22Rv1 (cell line): ENCODE measurements at regions not wholly inside any gene's neighbourhood (a gene's known extent, or its start where the extent isn't known, plus 50 kb on each side); places are given as distances from the start of the nearest gene placed in this dataset.

ENCODE experiments used
- H3K27ac ChIP-seq: fragments of 450-650 bp; 2 replicates; pipeline ENCODE4 v1.5.1; 2017
- CTCF ChIP-seq: fragments of 450-650 bp; IDR thresholded peaks from 2 replicates; pipeline ENCODE4 v1.5.1; 2017; ENCODE audit warnings: mild to moderate bottlenecking
- ZFX ChIP-seq: fragments of 450-650 bp; IDR thresholded peaks from 2 replicates; pipeline ENCODE4 v1.6.1; 2017; ENCODE audit warnings: antibody characterized with exemption, borderline replicate concordance

GRCh38 chr11:134768463-134768862 lies 356.4 kb upstream of the B3GAT1 start:
- H3K27ac ChIP-seq = no peak overlapping the region

GRCh38 chr11:134765565-134765964 lies 353.5 kb upstream of the B3GAT1 start:
- no peak for TF ChIP-seq ZFX
- TF ChIP-seq CTCF = no peak

More at GRCh38 chr11:134768463-134768862, 356.4 kb upstream of the B3GAT1 start:
- no peak for TF ChIP-seq CTCF
- no peak for TF ChIP-seq ZFX

GRCh38 chr11:134764966-134765365 lies 352.9 kb upstream of the B3GAT1 start:
- H3K27ac ChIP-seq = no peak overlapping the region
- TF ChIP-seq CTCF (no peak), ZFX (no peak)

More at GRCh38 chr11:134765565-134765964, 353.5 kb upstream of the B3GAT1 start:
- no peak overlapping the region for H3K27ac ChIP-seq

GRCh38 chr11:134764367-134764766 lies 352.3 kb upstream of the B3GAT1 start:
- H3K27ac ChIP-seq = no peak overlapping the region

GRCh38 chr11:134763030-134763388 lies 351.0 kb upstream of the B3GAT1 start:
- H3K27ac ChIP-seq = no peak overlapping the region; the same call in 1 of the 2 replicates
- no peak for TF ChIP-seq CTCF
- TF ChIP-seq ZFX = no peak

More at GRCh38 chr11:134764367-134764766, 352.3 kb upstream of the B3GAT1 start:
- TF ChIP-seq CTCF = no peak
- no peak for TF ChIP-seq ZFX

GRCh38 chr11:134762248-134763029 lies 350.4 kb upstream of the B3GAT1 start:
- peak overlapping the region; percentile 50 for H3K27ac ChIP-seq
- TF ChIP-seq CTCF (no peak), ZFX (no peak)

- peak overlapping the region; percentile 50 for H3K27ac ChIP-seq
Observed at GRCh38 chr11:134761926-134762247, 349.8 kb upstream of the B3GAT1 start.

More at GRCh38 chr11:134761926-134762247, 349.8 kb upstream of the B3GAT1 start:
- TF ChIP-seq CTCF (no peak), ZFX (no peak)
